ENCODE measurements at regions not wholly inside any gene's neighbourhood (a gene's known extent, or its start where the extent isn't known, plus 50 kb on each side); places are given as distances from the start of the nearest gene placed in this dataset.
A peak's percentile ranks its signal among the peaks of the same experiment; 100 is the strongest.

DNA sequence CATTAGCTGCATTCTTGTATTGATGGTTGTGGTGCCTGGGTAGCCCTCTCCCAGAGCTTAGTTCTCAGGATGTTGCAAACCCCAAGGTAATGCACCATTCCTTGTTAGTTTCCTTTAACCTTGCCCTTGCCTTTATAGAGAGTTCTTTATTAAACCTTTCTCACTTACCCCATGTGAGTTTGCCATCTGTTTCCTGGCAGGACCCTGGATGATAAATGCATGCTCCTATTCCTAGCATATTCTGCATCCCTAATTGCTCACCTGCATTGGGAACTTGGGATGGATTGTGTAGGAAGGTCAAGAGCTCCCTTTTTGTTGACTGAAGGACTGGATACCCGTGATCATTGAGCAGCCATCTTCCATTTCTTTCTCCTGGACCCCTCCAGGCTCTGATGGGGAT, 59.9 kb upstream of the AP1S2 start:
- DNase-seq = no peak

- no peak for DNase-seq
Measured at GRCh38 chrX:15913146-15913545, 58.5 kb upstream of the AP1S2 start.

DNA sequence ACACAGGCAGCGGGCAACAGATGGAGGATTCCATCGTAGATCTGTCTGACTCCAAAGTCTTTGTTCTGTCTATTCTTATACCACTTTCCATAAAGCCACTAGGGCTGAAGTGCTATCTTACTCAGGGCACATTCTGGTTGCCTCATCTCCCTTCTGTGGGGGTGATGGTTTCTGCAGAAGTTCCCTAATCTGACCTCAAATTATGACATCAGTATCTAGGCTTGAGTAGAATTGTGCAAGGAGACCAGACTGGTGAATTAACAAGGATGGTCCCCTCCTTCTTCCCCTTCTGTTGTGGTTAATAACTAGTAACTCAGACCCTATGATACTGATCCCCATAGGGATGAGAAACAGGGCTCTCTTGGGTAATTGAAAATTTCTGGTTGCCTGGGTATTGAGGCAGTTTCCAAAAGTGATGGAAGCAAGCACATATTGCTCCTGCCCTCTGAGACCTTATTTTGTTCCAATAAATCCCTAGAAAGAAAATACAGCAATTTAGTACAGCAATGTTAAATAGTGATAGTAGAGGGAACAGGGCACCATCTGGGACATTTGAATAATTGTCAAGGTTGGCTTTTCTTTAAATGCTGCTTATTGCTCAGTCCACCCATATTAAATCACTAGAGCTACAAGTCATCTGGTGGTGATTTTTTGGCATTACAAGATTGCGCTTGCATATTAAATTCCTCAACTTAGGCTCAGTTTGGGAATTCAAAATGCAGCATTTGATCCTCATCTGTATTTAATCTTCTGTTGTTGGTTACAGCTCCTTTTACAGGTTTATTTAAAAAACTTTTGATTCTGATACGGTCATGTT, 57.3 kb upstream of the AP1S2 start:
- peak; percentile 7 for DNase-seq

- no peak for DNase-seq
Measured at GRCh38 chrX:15909605-15910004, 55.0 kb upstream of the AP1S2 start.

- no peak for DNase-seq
Measured at GRCh38 chrX:15908603-15909290, 54.1 kb upstream of the AP1S2 start.

- no peak for DNase-seq
Measured at GRCh38 chrX:15906041-15906943, 51.7 kb upstream of the AP1S2 start.

Data from CD4-positive, alpha-beta T cell treated with Interleukin-21 for 1 hour (primary cell).